Endometrium (tissue), 2 donors: ENCODE measurements at regions not wholly inside any gene's neighbourhood (a gene's known extent, or its start where the extent isn't known, plus 50 kb on each side); places are given as distances from the start of the nearest gene placed in this dataset.
"Not testable (repeated sequence)": the region's sequence is repeated elsewhere in the genome, so short reads cannot be mapped to it uniquely, and the experiment has no call there.

ENCODE experiments used
- FAIRE-seq: peaks from 2 replicates; lab custom pipeline; 2012; peaks lifted over from hg19 to GRCh38; lab: Jason Lieb, UNC
- donor health status: control.
- donor health status: control.

DNA sequence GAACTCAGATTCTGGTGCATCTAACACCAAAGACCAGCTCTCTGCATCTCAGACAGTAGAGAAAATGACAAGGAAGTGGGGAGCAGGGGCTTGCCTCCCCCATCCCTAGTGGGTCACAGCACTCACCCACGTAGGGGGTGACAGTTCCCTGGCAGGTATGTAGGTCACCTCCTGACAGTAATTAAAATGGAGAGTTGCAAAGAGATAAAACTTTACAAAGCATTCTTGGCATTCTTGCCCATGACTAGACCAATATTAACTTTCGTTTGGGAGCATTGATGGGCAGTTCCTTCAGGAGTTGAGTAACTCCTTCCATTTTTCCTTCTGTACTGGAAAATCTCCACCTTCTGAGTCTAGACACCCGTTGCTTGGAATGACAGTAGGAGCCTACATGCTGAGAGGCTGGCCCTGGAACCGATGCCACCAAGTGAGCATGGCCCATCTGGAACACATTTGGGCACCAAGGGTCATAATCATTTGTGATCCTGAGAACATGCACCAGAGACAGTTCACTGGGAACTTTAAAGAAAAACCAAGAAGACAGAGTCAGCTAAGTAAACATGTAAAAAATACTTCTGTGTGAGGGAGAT, 81.5 kb upstream of the MSX2 start:
- FAIRE-seq = no peak

DNA sequence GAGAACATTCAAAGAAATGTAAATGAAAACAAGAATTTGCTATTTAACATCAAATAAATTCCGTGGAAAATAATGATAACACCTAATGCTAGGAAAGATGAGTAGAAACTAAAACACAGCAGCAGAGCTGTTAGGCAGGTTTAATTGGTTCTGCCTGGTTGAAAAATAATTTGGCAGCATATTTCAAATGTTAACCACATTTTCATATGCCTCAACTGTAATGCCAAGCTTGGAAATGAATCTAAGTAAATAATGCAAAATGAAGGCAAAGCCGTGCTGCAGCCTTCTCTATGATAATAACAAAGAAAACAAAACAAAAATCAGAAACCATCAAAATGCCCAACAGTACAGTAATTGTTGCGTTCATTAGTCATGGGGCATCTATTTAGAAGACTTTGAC, 79.9 kb upstream of the MSX2 start:
- FAIRE-seq = no peak

DNA sequence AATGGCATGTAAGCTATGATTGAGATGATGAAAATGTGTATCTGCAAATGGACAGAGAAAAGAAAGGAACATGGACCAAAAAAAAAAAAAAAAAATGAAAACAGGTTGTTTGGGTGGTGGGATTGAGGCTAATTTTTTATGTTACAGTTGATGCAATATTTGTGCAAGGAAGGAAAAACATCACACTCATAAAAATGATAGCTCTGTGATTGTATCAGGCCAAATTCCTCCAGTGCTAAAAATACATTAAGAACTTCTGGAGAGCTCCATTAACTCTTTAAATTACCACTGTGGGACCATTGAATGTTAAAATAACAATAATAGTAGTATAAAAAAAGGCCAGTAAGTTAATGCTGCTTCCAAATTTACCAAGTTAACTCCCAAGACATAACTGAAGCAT, 79.5 kb upstream of the MSX2 start:
- peak; percentile 43 for FAIRE-seq

DNA sequence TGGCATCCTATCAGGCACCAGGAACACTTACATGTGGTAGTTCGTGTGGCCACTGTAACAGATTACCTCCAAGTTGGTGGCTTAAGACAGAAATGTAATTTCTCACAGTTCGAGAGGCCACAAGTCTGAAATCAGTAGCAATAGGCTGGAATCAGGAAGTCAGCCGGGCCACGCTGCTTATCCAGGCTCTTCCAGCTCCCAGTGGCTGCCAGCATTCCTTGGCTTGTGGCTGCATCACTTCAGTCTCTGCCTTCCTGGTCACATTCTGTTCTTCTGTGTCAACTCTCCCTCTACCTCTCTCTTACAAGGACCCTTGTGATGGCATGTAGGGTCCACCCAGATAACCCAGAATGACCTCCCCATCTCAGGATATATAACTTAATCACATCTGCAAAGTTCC, 78.7 kb upstream of the MSX2 start:
- FAIRE-seq = no peak

DNA sequence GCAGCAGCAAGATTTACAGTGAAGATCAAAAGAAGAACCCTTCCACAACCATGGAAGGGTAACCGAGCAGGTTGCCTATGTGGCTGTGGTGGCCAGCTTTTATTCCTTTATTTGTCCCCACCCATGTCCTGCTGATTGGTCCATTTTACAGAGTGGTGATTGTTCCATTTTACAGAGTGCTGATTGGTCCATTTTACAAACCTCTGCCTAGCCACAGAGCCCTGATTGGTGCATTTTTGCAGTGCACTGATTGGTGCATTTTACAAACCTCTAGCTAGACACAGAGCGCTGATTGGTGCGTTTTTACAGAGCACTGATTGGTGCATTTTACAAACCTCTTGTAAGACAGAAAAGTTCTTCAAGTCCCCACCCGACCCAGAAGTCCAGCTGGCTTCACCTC, 75.8 kb upstream of the MSX2 start:
- FAIRE-seq = not testable (repeated sequence)

DNA sequence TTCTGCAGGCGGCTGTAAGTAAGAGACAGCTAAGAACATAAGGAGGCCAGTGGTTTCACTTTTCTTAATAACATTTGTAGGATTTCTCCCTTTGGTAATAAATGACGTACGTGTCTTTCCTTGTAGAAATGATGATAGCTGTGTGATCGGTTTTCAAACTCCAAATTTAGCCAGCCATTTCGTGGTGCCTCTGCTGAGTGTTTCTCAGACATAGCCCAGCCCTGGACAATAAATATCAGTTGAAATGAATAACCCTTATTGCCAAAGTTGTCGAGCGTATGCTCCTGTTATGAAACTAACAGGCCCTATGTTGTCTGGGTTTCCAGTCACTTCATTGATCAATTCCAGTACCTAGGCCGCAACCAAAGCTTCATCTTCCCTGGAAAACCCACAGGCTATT, 75.0 kb upstream of the MSX2 start:
- no peak for FAIRE-seq

DNA sequence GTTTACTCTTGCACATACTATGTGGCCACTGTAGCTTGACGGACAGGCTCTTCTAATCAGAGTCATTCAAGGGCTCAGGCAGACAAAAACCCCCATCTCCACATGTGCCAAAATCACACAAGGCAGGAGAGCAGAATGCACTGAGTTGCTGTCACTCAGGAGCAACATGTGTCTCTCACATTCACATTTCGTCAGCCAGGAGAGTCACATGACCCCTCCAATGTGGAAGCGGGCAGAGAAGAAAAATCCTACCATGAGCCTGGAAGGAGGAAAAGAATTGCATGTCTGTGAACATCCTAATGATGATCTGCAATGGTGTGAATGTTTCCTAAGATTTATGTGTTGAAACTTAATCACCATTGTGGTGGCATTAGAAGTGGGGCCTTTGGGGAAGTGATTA, 69.9 kb upstream of the MSX2 start:
- FAIRE-seq = no peak

DNA sequence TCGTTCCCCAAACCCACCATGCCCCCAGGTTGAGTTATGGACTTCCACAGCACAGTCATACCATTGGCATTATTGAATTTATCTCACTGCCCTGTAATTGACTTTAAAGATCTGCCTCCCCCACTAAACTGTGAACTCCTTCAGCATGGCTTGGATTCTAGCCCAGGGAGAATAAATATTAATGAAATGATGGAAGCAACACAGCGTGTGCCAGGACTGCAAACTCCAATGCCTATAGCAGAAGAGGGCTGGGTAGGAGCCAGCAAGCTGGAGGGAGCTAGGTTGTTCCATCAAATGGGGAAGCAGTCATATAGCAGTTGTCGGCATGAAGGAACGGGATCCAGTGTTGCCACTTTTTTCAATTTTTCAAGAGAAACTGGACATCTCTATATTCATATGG, 69.0 kb upstream of the MSX2 start:
- FAIRE-seq = no peak

DNA sequence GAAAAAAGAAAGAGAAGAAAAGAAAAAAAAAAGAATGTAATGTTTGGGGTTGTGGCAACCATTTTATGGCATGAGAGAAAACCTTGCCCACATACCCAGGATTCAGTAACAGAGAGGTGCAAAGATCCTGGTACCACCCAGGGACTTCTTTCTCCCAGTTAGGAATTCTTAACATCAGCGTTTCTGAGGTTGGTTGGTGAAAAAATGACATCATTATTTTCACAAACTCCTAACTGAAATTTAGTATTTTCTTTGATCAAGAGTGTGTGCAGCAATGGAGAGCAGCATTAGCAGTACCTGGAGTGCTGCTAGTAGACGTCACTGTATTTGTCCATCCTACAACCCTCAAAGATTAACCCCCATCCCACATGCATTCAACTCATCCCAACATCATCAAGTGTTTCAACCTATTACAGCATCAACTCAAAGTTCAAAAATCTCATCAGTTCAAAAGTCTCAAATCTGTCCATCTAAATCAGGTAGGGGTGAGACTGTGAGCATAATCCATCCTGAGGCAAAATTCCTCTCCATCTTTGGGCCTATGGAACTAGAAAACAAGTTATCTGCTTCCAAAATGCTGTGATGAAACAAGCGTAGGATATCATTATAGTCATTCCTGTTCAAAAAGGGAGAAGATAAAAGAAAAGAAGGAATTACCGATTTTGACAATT, 60.1 kb upstream of the MSX2 start:
- no peak for FAIRE-seq

DNA sequence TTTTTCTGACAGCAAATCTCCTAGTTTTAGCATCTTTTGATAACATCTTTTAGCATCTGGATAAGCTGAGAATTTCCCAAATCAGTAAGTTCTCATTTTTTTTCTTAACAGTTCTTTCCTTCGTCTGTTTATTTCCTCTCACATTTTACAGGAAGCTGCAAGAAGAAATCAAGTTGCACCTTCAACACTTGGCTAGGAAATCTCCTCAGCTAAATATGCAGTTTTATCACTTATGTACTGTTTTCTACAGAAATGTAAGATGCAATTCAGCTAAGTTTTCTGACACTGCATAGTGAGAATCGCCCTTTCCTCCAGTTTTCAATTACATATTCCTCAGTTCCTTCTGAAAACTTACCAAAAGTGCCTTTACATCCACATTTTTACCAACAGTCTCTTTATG, 59.0 kb upstream of the MSX2 start:
- no peak for FAIRE-seq

DNA sequence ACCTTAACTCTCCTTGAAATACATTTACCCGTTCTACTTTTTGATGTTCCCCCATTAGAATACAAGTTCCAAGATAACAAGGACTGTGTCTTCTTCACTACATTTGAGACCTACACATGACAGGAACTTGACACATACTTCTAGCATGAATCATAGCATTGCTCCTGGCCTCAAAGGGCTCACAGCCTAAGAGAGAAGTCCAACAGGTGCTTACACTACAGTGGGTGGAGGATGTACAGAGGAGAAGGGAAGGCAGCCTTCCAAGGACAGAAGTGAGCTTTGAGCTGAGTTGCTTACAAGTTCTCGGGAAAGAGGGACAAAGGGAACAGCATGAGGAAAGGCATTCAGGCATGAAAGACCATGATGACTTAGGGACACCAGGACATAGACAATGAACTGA, 56.9 kb upstream of the MSX2 start:
- FAIRE-seq = no peak

DNA sequence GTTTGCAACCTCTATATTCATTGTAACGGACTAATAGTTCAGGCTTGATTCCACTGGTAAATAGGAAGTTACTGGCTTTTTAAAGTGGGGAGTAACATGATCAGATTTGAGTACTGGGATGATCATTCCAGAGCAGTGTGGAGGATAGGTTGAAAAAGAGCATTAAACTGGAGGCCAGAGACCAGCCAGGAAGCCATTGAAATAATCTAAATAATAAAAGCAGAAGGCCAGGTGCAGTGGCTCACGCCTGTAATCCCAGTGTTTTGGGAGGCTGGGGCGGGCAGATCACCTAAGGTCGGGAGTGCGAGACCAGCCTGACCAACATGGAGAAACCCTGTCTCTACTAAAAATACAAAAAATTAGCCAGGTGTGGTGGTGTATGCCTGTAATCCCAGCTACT, 56.0 kb upstream of the MSX2 start:
- FAIRE-seq = no peak
